ENCODE measurements at regions not wholly inside any gene's neighbourhood (a gene's known extent, or its start where the extent isn't known, plus 50 kb on each side); places are given as distances from the start of the nearest gene placed in this dataset.

DNA sequence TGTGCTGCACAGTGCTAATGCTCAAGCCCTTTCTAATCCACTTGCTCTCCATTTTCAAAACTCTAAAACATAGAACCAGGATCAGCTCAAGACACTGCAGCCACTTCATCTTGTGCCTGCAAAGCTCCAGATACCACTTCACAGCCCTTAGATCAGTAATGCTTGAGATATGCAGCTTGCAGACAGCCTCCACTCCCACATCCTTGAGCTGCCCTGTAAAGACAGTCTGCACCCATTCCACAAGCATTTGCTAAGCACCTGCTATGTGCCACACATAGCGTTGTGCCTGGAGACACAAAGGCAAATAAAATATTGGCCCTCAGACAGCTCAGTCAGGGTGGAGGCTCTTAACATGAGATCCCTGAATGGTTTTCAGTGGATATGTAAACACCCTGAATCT is 192.5 kb upstream of the SNX19 start:
- TF ChIP-seq, protein P1, sequence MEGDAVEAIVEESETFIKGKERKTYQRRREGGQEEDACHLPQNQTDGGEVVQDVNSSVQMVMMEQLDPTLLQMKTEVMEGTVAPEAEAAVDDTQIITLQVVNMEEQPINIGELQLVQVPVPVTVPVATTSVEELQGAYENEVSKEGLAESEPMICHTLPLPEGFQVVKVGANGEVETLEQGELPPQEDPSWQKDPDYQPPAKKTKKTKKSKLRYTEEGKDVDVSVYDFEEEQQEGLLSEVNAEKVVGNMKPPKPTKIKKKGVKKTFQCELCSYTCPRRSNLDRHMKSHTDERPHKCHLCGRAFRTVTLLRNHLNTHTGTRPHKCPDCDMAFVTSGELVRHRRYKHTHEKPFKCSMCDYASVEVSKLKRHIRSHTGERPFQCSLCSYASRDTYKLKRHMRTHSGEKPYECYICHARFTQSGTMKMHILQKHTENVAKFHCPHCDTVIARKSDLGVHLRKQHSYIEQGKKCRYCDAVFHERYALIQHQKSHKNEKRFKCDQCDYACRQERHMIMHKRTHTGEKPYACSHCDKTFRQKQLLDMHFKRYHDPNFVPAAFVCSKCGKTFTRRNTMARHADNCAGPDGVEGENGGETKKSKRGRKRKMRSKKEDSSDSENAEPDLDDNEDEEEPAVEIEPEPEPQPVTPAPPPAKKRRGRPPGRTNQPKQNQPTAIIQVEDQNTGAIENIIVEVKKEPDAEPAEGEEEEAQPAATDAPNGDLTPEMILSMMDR (conservative IDR thresholded peaks at IDR 0.05 in 1 of 2, IDR thresholded peaks at IDR 0.05 in 1 of 2; ENCODE audit: low read depth in 1 of 2, low read length in 2 of 2), result no peak
- no peak for TF ChIP-seq EZH2 (IDR thresholded peaks at IDR 0.05; ENCODE audit: low read length, missing control alignments)
- Histone ChIP-seq H3K9ac (ENCODE audit: insufficient read depth, low read length) (no peak overlapping the region), H3K79me2 (ENCODE audit: control insufficient read depth, insufficient read depth, low read length) (no peaks in the 10 kb centered on the region), H3K4me1 (ENCODE audit: control insufficient read depth, extremely low read depth, insufficient read depth, low read length) (peaks cover 4% of the 10 kb centered on the region), H3K4me3 (replicated peaks in 1 of 4; ENCODE audit: control extremely low read depth in 1 of 4, insufficient read depth in 1 of 4, low read depth in 3 of 4, low read length in 4 of 4) (no peak overlapping the region), H3K27ac (ENCODE audit: insufficient read depth, low read length) (no peak overlapping the region), H3K9me3 (ENCODE audit: control insufficient read depth, insufficient read depth, low read depth, low read length) (no peaks in the 10 kb centered on the region), H4K20me1 (ENCODE audit: control insufficient read depth, extremely low read depth, insufficient read depth, low read length) (no peaks in the 10 kb centered on the region), H3K36me3 (ENCODE audit: control insufficient read depth, insufficient read depth, low read length) (no peaks in the 10 kb centered on the region), H2AFZ (ENCODE audit: low read length) (no peak overlapping the region), H3K4me2 (ENCODE audit: extremely low read depth, insufficient read depth, low read length) (no peak overlapping the region), H3K27me3 (ENCODE audit: control insufficient read depth, insufficient read depth, low read length) (no peaks in the 10 kb centered on the region)
- peak in 1 of 2 donors; percentile 48 for DNase-seq (ENCODE audit: low read depth in 2 of 2)

DNA sequence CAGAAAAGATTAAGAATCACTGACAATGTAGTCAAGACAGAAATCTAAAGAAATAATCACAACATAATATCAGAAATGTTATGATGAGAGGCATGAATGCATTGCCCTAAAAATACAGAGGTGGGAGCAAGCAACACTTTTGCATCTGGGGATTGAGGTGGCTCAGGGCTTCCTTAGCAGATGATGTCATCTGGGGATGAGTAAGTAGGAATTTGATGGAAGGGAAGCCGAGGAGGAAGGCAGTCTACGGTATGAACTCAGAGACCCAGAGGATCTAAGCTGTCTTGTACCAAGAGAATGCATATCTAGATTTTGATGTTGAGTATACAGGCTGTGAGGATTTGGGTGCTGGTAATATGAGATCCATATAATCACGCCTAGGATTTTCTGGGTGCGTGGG is 193.0 kb upstream of the SNX19 start:
- Histone ChIP-seq H4K20me1 (ENCODE audit: control insufficient read depth, extremely low read depth, insufficient read depth, low read length) (no peaks in the 10 kb centered on the region), H3K79me2 (ENCODE audit: control insufficient read depth, insufficient read depth, low read length) (no peaks in the 10 kb centered on the region), H3K4me1 (ENCODE audit: control insufficient read depth, extremely low read depth, insufficient read depth, low read length) (peaks cover 4% of the 10 kb centered on the region), H3K27me3 (ENCODE audit: control insufficient read depth, insufficient read depth, low read length) (no peaks in the 10 kb centered on the region), H3K9ac (ENCODE audit: insufficient read depth, low read length) (no peak overlapping the region), H3K4me2 (ENCODE audit: extremely low read depth, insufficient read depth, low read length) (peak overlapping the region; percentile 25), H2AFZ (ENCODE audit: low read length) (no peak overlapping the region), H3K36me3 (ENCODE audit: control insufficient read depth, insufficient read depth, low read length) (no peaks in the 10 kb centered on the region), H3K4me3 (replicated peaks in 1 of 4; ENCODE audit: control extremely low read depth in 1 of 4, insufficient read depth in 1 of 4, low read depth in 3 of 4, low read length in 4 of 4) (no peak overlapping the region), H3K27ac (ENCODE audit: insufficient read depth, low read length) (no peak overlapping the region), H3K9me3 (ENCODE audit: control insufficient read depth, insufficient read depth, low read depth, low read length) (no peaks in the 10 kb centered on the region)
- DNase-seq (ENCODE audit: low read depth in 2 of 2), result peak; percentile 5 to 46
- TF ChIP-seq, protein P1 (conservative IDR thresholded peaks at IDR 0.05 in 1 of 2, IDR thresholded peaks at IDR 0.05 in 1 of 2; ENCODE audit: low read depth in 1 of 2, low read length in 2 of 2), result no peak
- no peak for TF ChIP-seq EZH2 (IDR thresholded peaks at IDR 0.05; ENCODE audit: low read length, missing control alignments)

DNA sequence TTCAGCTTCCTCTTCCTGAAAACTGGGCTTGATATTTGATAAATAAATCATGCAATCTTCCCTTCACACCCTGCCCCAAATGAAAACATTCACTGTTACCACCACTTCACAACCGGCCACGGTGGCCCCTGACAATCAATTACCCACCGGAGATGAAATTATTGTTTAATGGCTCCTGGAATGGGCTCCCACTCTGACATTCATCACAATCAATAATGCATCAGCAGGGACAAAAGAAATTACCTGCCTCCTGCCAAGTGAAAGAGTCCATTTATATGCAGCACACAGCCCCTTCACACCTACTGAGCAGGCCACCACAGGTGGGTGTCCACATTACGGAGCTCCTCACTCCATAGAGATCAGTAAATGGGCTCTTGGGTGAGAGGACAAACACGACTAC is 193.5 kb upstream of the SNX19 start:
- Histone ChIP-seq H3K36me3 (ENCODE audit: control insufficient read depth, insufficient read depth, low read length) (no peaks in the 10 kb centered on the region), H3K79me2 (ENCODE audit: control insufficient read depth, insufficient read depth, low read length) (no peaks in the 10 kb centered on the region), H3K27ac (ENCODE audit: insufficient read depth, low read length) (no peak overlapping the region), H3K27me3 (ENCODE audit: control insufficient read depth, insufficient read depth, low read length) (no peaks in the 10 kb centered on the region), H2AFZ (ENCODE audit: low read length) (no peak overlapping the region), H3K4me3 (replicated peaks in 1 of 4; ENCODE audit: control extremely low read depth in 1 of 4, insufficient read depth in 1 of 4, low read depth in 3 of 4, low read length in 4 of 4) (no peak overlapping the region), H3K9me3 (ENCODE audit: control insufficient read depth, insufficient read depth, low read depth, low read length) (no peaks in the 10 kb centered on the region), H4K20me1 (ENCODE audit: control insufficient read depth, extremely low read depth, insufficient read depth, low read length) (no peaks in the 10 kb centered on the region), H3K4me2 (ENCODE audit: extremely low read depth, insufficient read depth, low read length) (no peak overlapping the region), H3K4me1 (ENCODE audit: control insufficient read depth, extremely low read depth, insufficient read depth, low read length) (peaks cover 4% of the 10 kb centered on the region), H3K9ac (ENCODE audit: insufficient read depth, low read length) (no peak overlapping the region)
- TF ChIP-seq, protein P1 (conservative IDR thresholded peaks at IDR 0.05 in 1 of 2, IDR thresholded peaks at IDR 0.05 in 1 of 2; ENCODE audit: low read depth in 1 of 2, low read length in 2 of 2), result no peak
- DNase-seq (ENCODE audit: low read depth in 2 of 2), result no peak
